Kidney tubule cell (primary cell): ENCODE measurements at regions not wholly inside any gene's neighbourhood (a gene's known extent, or its start where the extent isn't known, plus 50 kb on each side); places are given as distances from the start of the nearest gene placed in this dataset.
A peak's percentile ranks its signal among the peaks of the same experiment; 100 is the strongest.

Experiments used
- DNase-seq: peaks from one replicate; pipeline ENCODE4 v3.0.0-alpha.2; 2018; ENCODE audit warnings: low spot score

GRCh38 chr13:57224414-57224813, 57.4 kb downstream of the PRR20E start:
- DNase-seq = no peak

- no peak for DNase-seq
Observed at GRCh38 chr13:57250472-57250871, 83.5 kb downstream of the PRR20E start.

GRCh38 chr13:57253551-57253950, 86.6 kb downstream of the PRR20E start:
- no peak for DNase-seq

- no peak for DNase-seq
Observed at GRCh38 chr13:57264965-57265364, 98.0 kb downstream of the PRR20E start.

GRCh38 chr13:57270493-57270892, 103.5 kb downstream of the PRR20E start:
- DNase-seq = no peak

GRCh38 chr13:57286511-57287098, 119.6 kb downstream of the PRR20E start:
- DNase-seq = no peak

- peak; percentile 1 for DNase-seq
Observed at GRCh38 chr13:57302604-57303003, 135.6 kb downstream of the PRR20E start.

GRCh38 chr13:57311009-57311586, 144.1 kb downstream of the PRR20E start:
- DNase-seq = no peak

GRCh38 chr13:57314897-57315520, 148.0 kb downstream of the PRR20E start:
- DNase-seq = peak; percentile 22

- DNase-seq = no peak
Observed at GRCh38 chr13:57326532-57326931, 159.5 kb downstream of the PRR20E start.

- DNase-seq = no peak
Observed at GRCh38 chr13:57340878-57341277, 173.9 kb downstream of the PRR20E start.

- no peak for DNase-seq
Observed at GRCh38 chr13:57345526-57345925, 178.5 kb downstream of the PRR20E start.

GRCh38 chr13:57346786-57347185, 179.8 kb downstream of the PRR20E start:
- no peak for DNase-seq

GRCh38 chr13:57352114-57352513, 185.1 kb downstream of the PRR20E start:
- no peak for DNase-seq

- DNase-seq = no peak
Observed at GRCh38 chr13:57353831-57354230, 186.8 kb downstream of the PRR20E start.

GRCh38 chr13:57375876-57376275, 208.9 kb downstream of the PRR20E start:
- DNase-seq = no peak

GRCh38 chr13:57408312-57408711, 223.2 kb upstream of the PCDH17 start:
- DNase-seq = no peak

- DNase-seq = no peak
Observed at GRCh38 chr13:57409121-57409520, 222.4 kb upstream of the PCDH17 start.

GRCh38 chr13:57409656-57410055, 221.9 kb upstream of the PCDH17 start:
- no peak for DNase-seq

- no peak for DNase-seq
Observed at GRCh38 chr13:57418067-57418677, 213.4 kb upstream of the PCDH17 start.

- no peak for DNase-seq
Observed at GRCh38 chr13:57424379-57424778, 207.2 kb upstream of the PCDH17 start.

GRCh38 chr13:57425531-57425930, 206.0 kb upstream of the PCDH17 start:
- no peak for DNase-seq

GRCh38 chr13:57437587-57437986, 194.0 kb upstream of the PCDH17 start:
- DNase-seq = no peak
